ENCODE measurements at regions not wholly inside any gene's neighbourhood (a gene's known extent, or its start where the extent isn't known, plus 50 kb on each side); places are given as distances from the start of the nearest gene placed in this dataset.

GRCh38 chr2:188892636-188893035 lies 81.5 kb upstream of the COL3A1 start:
- TF ChIP-seq ELF4 (IDR thresholded peaks at IDR 0.05) (no peak), ARNT (IDR thresholded peaks at IDR 0.05) (no peak), TARDBP (IDR thresholded peaks at IDR 0.05) (no peak), BHLHE40 (IDR thresholded peaks at IDR 0.05; ENCODE audit: borderline replicate concordance) (no peak), SP1 (IDR thresholded peaks at IDR 0.05) (no peak), FOXA1 (IDR thresholded peaks at IDR 0.05) (no peak), FOXK2 (IDR thresholded peaks at IDR 0.05) (no peak), PKNOX1 (IDR thresholded peaks at IDR 0.05) (no peak), HDGF (IDR thresholded peaks at IDR 0.05; ENCODE audit: borderline replicate concordance) (no peak), ZNF384 (IDR thresholded peaks at IDR 0.05) (no peak), CTBP1 (IDR thresholded peaks at IDR 0.05; ENCODE audit: borderline replicate concordance) (no peak), FOXM1 (IDR thresholded peaks at IDR 0.05; ENCODE audit: borderline replicate concordance) (no peak), NFRKB (IDR thresholded peaks at IDR 0.05) (no peak), SUZ12 (IDR thresholded peaks at IDR 0.05) (no peak)

Data from HEK293T (cell line).